ENCODE measurements at regions not wholly inside any gene's neighbourhood (a gene's known extent, or its start where the extent isn't known, plus 50 kb on each side); places are given as distances from the start of the nearest gene placed in this dataset.

DNA sequence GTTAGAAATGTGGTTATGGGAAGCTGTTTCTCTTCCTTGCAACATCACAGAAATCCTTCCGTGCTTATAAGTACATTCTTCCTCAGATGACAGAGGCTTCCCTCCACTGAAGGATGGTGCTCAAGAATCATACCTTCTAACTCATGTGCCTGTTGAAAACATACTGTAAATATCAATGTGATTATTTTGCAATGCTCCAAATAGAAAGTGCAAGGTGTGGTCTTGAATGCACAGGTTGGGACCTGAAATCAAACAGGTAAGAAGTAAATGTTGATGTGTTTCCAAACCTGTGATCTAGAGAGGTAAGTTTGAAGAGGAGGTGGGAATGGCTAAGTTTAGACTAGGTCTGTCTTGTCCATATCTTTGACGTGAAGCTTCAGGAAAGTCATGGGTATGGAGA, 87.7 kb downstream of the ZNF518B start (continued):
- TF ChIP-seq, protein P1, sequence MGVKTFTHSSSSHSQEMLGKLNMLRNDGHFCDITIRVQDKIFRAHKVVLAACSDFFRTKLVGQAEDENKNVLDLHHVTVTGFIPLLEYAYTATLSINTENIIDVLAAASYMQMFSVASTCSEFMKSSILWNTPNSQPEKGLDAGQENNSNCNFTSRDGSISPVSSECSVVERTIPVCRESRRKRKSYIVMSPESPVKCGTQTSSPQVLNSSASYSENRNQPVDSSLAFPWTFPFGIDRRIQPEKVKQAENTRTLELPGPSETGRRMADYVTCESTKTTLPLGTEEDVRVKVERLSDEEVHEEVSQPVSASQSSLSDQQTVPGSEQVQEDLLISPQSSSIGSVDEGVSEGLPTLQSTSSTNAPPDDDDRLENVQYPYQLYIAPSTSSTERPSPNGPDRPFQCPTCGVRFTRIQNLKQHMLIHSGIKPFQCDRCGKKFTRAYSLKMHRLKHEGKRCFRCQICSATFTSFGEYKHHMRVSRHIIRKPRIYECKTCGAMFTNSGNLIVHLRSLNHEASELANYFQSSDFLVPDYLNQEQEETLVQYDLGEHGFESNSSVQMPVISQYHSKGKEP (CRISPR knock-in tag; IDR thresholded peaks at IDR 0.05) = no peak
- no peak for TF ChIP-seq ZNF318 (CRISPR knock-in tag; IDR thresholded peaks at IDR 0.05)
- no peak for TF ChIP-seq CHD2 (IDR thresholded peaks at IDR 0.05; ENCODE audit: low read depth, low read length)
- no peak for TF ChIP-seq ZFP90 (CRISPR knock-in tag; IDR thresholded peaks at IDR 0.05; ENCODE audit: borderline replicate concordance)
- TF ChIP-seq ZFP37 (CRISPR knock-in tag; IDR thresholded peaks at IDR 0.05; ENCODE audit: borderline replicate concordance) = no peak
- TF ChIP-seq ZNF576 (CRISPR knock-in tag; IDR thresholded peaks at IDR 0.05) = no peak
- no peak for TF ChIP-seq MEIS2 (CRISPR knock-in tag; IDR thresholded peaks at IDR 0.05)
- TF ChIP-seq ZNF407 (CRISPR knock-in tag; IDR thresholded peaks at IDR 0.05; ENCODE audit: not compliant biosample characterization) = no peak
